GM12878 (cell line): ENCODE measurements at regions not wholly inside any gene's neighbourhood (a gene's known extent, or its start where the extent isn't known, plus 50 kb on each side); places are given as distances from the start of the nearest gene placed in this dataset.

Experiments
- CEBPZ ChIP-seq: fragments of 150-350 bp; IDR thresholded peaks from 2 replicates; pipeline ENCODE4 v1.6.1; 2016; ENCODE audit warnings: low read depth, low read length
- E4F1 ChIP-seq: fragments of 450-650 bp; IDR thresholded peaks from 2 replicates; pipeline ENCODE4 v1.6.1; 2018; ENCODE audit warnings: borderline replicate concordance, mild to moderate bottlenecking; ENCODE audit not compliant: partially characterized antibody
- FOS ChIP-seq: IDR thresholded peaks from 3 replicates; pipeline ENCODE4 v1.6.1; 2011; ENCODE audit warnings: borderline replicate concordance; ENCODE audit not compliant: insufficient read length; ENCODE audit errors: extremely low read depth
- MEF2A ChIP-seq: IDR thresholded peaks from 2 replicates; pipeline ENCODE4 v1.6.1; 2011; ENCODE audit warnings: low read depth, mild to moderate bottlenecking, low read length, moderate library complexity; ENCODE audit not compliant: insufficient read depth
- REST ChIP-seq: IDR thresholded peaks from 2 replicates; pipeline ENCODE4 v1.6.1; 2012; ENCODE audit warnings: mild to moderate bottlenecking, low read depth, low read length
- SIX5 ChIP-seq: IDR thresholded peaks from 2 replicates; pipeline ENCODE4 v1.6.1; 2011; ENCODE audit warnings: mild to moderate bottlenecking, low read depth, low read length, moderate library complexity; ENCODE audit not compliant: severe bottlenecking
- SP1 ChIP-seq: IDR thresholded peaks from one replicate; pipeline ENCODE4 v1.6.1; 2011; ENCODE audit warnings: low read depth, low read length
- ZNF384 ChIP-seq: IDR thresholded peaks from 2 replicates; pipeline ENCODE4 v1.6.1; 2012; ENCODE audit warnings: low read depth, mild to moderate bottlenecking, low read length, improper control_type of control experiment, borderline replicate concordance
- TF ChIP-seq, protein P1 (sequence below), 3 experiments: IDR thresholded peaks in 2 of 3; conservative IDR thresholded peaks in 1 of 3; 2 replicates each; pipeline ENCODE4 v1.5.1; 2011; ENCODE audit warnings: low read depth in 3 of 3, low read length in 3 of 3, mild to moderate bottlenecking in 3 of 3, control low read depth in 2 of 3, moderate library complexity in 2 of 3, inconsistent platforms in 1 of 3, mixed read lengths in 1 of 3; ENCODE audit not compliant: control insufficient read depth in 2 of 3, insufficient read depth in 1 of 3; ENCODE audit errors: extremely low read depth in 1 of 3

DNA sequence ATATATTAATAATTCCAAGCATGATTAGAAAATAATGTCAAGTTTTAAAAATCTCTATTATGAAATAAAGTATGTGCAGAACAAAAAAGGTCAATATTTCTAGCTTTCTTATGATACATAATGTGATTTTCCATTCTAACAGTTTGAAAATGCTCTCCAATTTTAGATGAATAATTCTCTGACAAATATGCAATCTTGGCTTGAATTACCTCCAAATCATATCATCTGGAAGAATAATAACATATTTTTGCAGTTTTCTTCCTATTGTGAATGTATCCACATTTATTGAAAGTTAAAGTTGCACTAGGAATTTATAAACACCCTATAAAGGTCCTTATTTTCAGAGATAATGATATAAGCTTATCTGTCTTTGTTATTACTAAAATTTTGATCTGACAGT is 548.5 kb upstream of the SLC10A2 start (continued):
- TF ChIP-seq MEF2A (no peak), FOS (no peak), CEBPZ (no peak), SIX5 (no peak), SP1 (no peak), E4F1 (no peak), ZNF384 (no peak), REST (no peak)
- TF ChIP-seq, protein P1, sequence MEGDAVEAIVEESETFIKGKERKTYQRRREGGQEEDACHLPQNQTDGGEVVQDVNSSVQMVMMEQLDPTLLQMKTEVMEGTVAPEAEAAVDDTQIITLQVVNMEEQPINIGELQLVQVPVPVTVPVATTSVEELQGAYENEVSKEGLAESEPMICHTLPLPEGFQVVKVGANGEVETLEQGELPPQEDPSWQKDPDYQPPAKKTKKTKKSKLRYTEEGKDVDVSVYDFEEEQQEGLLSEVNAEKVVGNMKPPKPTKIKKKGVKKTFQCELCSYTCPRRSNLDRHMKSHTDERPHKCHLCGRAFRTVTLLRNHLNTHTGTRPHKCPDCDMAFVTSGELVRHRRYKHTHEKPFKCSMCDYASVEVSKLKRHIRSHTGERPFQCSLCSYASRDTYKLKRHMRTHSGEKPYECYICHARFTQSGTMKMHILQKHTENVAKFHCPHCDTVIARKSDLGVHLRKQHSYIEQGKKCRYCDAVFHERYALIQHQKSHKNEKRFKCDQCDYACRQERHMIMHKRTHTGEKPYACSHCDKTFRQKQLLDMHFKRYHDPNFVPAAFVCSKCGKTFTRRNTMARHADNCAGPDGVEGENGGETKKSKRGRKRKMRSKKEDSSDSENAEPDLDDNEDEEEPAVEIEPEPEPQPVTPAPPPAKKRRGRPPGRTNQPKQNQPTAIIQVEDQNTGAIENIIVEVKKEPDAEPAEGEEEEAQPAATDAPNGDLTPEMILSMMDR (IDR thresholded peaks at IDR 0.05 in 2 of 3, conservative IDR thresholded peaks at IDR 0.05 in 1 of 3; ENCODE audit: control insufficient read depth in 2 of 3, extremely low read depth in 1 of 3, insufficient read depth in 1 of 3, low read depth in 3 of 3, low read length in 3 of 3), result no peak
